Esophagus muscularis mucosa (tissue), 4 donors: ENCODE measurements at regions not wholly inside any gene's neighbourhood (a gene's known extent, or its start where the extent isn't known, plus 50 kb on each side); places are given as distances from the start of the nearest gene placed in this dataset.

Source experiments
- DNase-seq: peaks from one replicate; pipeline ENCODE4 v3.0.0-alpha.2; 2017; ENCODE audit errors: extremely low spot score
- H3K27ac ChIP-seq, 4 donors: fragments of 200-600 bp; sonication (generic); replicated peaks in 1 of 4; 1 replicate in 3 of 4; 2 replicates in 1 of 4; pipeline ENCODE4 v1.5.1; 2016 to 2019; ENCODE audit warnings: mild to moderate bottlenecking in 1 of 4
- H3K27me3 ChIP-seq, 4 donors: fragments of 200-600 bp; sonication (generic); one replicate each; pipeline versions ENCODE4 v1.5.1 to v1.6.0; 2016 to 2019
- H3K36me3 ChIP-seq, 4 donors: fragments of 200-600 bp; sonication (generic); one replicate each; pipeline ENCODE4 v1.5.1; 2016 to 2019
- H3K4me1 ChIP-seq, 4 donors: fragments of 200-600 bp; sonication (generic); one replicate each; pipeline ENCODE4 v1.5.1; 2016 to 2019
- H3K4me3 ChIP-seq, 4 donors: fragments of 200-600 bp; sonication (generic); 1 replicate in 2 of 4; 2 replicates in 2 of 4; pipeline ENCODE4 v1.5.1; 2016 to 2019; ENCODE audit warnings: mild to moderate bottlenecking in 4 of 4, moderate library complexity in 1 of 4
- H3K9me3 ChIP-seq, 4 donors: fragments of 200-600 bp; sonication (generic); 1 replicate in 3 of 4; 2 replicates in 1 of 4; pipeline ENCODE4 v1.5.1; 2016 to 2019
- CTCF ChIP-seq, 3 experiments: fragments of 200-600 bp in 2 of 3; fragments of 450-650 bp in 1 of 3; sonication (generic) in 2 of 3; IDR thresholded peaks; one replicate each; pipeline ENCODE4 v1.5.1; 2017 to 2019; ENCODE audit warnings: antibody characterized with exemption in 3 of 3, mild to moderate bottlenecking in 2 of 3, moderate library complexity in 1 of 3
- EP300 ChIP-seq: sonication (generic); formaldehyde crosslinking; IDR thresholded peaks from one replicate; pipeline ENCODE4 v1.6.1; 2017; ENCODE audit warnings: antibody characterized with exemption
- POLR2A ChIP-seq: fragments of 450-650 bp; IDR thresholded peaks from one replicate; pipeline ENCODE4 v1.6.1; 2017; ENCODE audit warnings: antibody characterized with exemption, moderate library complexity, mild to moderate bottlenecking, low read depth
- POLR2AphosphoS5 ChIP-seq, 2 donors: sonication (generic); formaldehyde crosslinking; IDR thresholded peaks; one replicate each; pipeline ENCODE4 v1.6.1; 2017; ENCODE audit warnings: antibody characterized with exemption in 2 of 2
- whole genome bisulfite sequencing: methylation state at CpG from one replicate; pipeline ENCODE4 v1.1.5; 2018; 5-methylcytosine and 5-hydroxymethylcytosine counted together
- intact Hi-C: fragments of 100-400 bp; cut with DNase I; formaldehyde crosslinking; loops from one replicate; pipeline ENCODE4 v1.15.1; 2023

DNA sequence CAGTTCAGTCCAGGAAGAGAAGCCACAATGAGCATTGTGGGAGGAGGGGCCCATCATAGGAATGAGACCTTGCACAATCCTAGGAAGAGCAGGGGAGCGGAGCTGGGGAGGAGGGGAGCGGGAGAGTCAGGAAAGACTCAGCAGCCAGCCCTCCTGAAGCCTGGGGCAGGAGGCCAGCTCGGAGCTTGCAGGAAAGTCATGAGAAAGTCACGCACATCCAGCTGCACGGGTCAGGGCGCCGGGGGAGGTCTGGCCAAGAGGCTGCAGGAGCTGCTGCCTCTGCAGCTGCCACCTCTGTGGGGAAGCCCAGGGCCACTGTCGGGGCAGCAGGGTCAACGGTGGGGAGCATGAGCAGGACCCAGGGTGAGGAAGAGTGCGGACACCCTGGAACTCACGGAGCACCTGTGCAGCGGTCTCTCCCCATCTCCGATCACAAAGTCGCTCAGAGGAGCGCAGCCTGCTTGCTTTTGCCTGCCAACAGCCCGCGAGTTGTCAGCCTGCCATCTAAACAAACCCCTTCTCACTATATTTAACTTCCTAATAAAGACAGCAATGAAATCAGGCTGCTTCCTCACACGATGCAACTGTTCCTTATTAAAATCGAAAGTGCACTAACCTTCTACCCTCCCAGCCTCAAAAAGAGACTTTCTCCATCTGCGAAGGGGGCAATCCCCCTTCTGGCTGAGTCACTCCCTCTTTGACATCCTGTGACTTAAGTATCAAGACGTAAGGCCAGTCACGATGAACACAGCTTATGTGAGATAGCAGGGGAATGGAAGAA lies 52.9 kb upstream of the RTL6 start:
- intact Hi-C loops: no loop called here
- peaks cover 0 to 16% (median 15%) of the 10 kb centered on the region in 4 donors for H3K4me1 ChIP-seq
- H3K4me3 ChIP-seq: peak overlapping the region; percentile 49 to 55 (median 52)
- no peaks in the 10 kb centered on the region for H3K9me3 ChIP-seq
- TF ChIP-seq EP300 (no peak), POLR2AphosphoS5 (IDR thresholded peaks at IDR 0.05) (peak; percentile 56 to 62), CTCF (IDR thresholded peaks at IDR 0.05) (no peak), POLR2A (no peak)
- H3K27me3 ChIP-seq: no peaks in the 10 kb centered on the region
- H3K36me3 ChIP-seq: no peaks in the 10 kb centered on the region
- no peak for DNase-seq
- WGBS: 18% methylated on average over 19 of the region's 22 CpGs
- H3K27ac ChIP-seq: peak overlapping the region; percentile 63 to 80 (median 76)

DNA sequence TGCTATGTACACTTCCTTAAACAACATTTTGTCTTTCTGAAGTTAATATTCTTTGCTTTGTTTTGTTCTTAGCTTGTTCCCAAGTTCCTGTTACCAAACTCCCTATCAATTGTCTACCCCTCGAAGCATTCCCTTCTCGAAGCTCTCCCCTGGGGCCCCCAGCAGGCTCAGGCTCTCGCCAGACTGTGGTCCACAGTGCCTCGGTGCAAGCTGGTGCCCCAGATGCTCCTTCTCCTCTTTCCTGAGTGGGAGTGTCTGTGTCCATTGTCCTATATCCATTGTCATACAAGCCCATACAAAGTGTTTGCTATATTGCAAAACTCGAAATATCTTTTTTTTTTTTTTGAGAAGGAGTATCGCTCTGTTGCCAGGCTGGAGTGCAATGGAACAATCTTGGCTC lies 51.7 kb upstream of the RTL6 start:
- H3K27me3 ChIP-seq: peaks cover 0 to 5% (median 0%) of the 10 kb centered on the region in 4 donors
- no peaks in the 10 kb centered on the region for H3K9me3 ChIP-seq
- no peak for TF ChIP-seq EP300
- TF ChIP-seq POLR2A: no peak
- TF ChIP-seq CTCF (IDR thresholded peaks at IDR 0.05): no peak
- no peak for TF ChIP-seq POLR2AphosphoS5 (IDR thresholded peaks at IDR 0.05)
- intact Hi-C loops: no loop called here
- DNase-seq: no peak
- H3K27ac ChIP-seq: no peak overlapping the region
- peaks cover 0 to 16% (median 15%) of the 10 kb centered on the region in 4 donors for H3K4me1 ChIP-seq
- WGBS: 90% methylated on average over 6 of the region's 6 CpGs
- no peaks in the 10 kb centered on the region for H3K36me3 ChIP-seq
- no peak overlapping the region for H3K4me3 ChIP-seq

DNA sequence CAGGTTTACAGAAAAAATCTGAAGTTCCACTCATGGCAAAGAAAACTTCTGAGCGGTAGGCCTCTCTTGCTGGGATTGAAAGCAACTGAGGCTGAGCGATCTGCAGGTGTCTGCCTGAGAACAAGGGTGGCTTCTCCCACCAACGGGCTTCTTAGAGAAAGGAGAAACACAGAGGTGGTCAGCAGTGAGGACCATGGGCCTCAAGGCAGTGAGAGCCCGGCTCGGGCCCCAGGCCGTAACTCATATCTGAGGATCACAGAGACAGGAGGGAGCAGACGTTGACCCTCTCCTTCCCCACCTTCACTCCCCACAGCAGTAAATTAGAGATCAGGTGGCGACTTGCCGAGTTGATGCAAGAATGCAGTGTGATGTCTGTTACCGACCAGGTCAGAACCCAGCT lies 50.9 kb upstream of the RTL6 start:
- Histone ChIP-seq H3K4me1 (peaks cover 0 to 18% (median 15%) of the 10 kb centered on the region in 4 donors), H3K4me3 (no peak overlapping the region), H3K27ac (no peak overlapping the region), H3K27me3 (peaks cover 0 to 12% (median 0%) of the 10 kb centered on the region in 4 donors), H3K9me3 (no peaks in the 10 kb centered on the region), H3K36me3 (no peaks in the 10 kb centered on the region)
- DNase-seq: no peak
- intact Hi-C loops: no loop called here
- 86% methylated on average over 10 of the region's 10 CpGs for WGBS
- TF ChIP-seq POLR2AphosphoS5 (IDR thresholded peaks at IDR 0.05) (no peak), EP300 (no peak), CTCF (IDR thresholded peaks at IDR 0.05) (no peak), POLR2A (no peak)
